CD14-positive monocyte (primary cell): ENCODE measurements at regions not wholly inside any gene's neighbourhood (a gene's known extent, or its start where the extent isn't known, plus 50 kb on each side); places are given as distances from the start of the nearest gene placed in this dataset.

Experiments
- DNase-seq, 3 donors: peaks; one replicate each; pipeline ENCODE4 v3.0.0-alpha.2; 2011 to 2022
- H2AFZ ChIP-seq: 2 replicates; pipeline ENCODE4 v1.6.0; 2012; ENCODE audit warnings: mild to moderate bottlenecking, low read depth, low read length, inconsistent platforms; ENCODE audit not compliant: insufficient read depth, poor library complexity, severe bottlenecking
- H3K27ac ChIP-seq, 2 donors: 1 replicate in 1 of 2; 2 replicates in 1 of 2; pipeline ENCODE4 v1.5.1; 2012 to 2013; ENCODE audit warnings: low read length in 2 of 2, control low read depth in 1 of 2, inconsistent platforms in 1 of 2, low read depth in 1 of 2, mild to moderate bottlenecking in 1 of 2
- H3K27me3 ChIP-seq, 2 donors: one replicate each; pipeline versions ENCODE4 v1.6.0 to v1.6.1; 2011 to 2013; ENCODE audit warnings: low read length in 2 of 2; ENCODE audit not compliant: control insufficient read depth in 2 of 2, insufficient read depth in 2 of 2
- H3K36me3 ChIP-seq, 2 donors: replicated peaks in 1 of 2; 1 replicate in 1 of 2; 2 replicates in 1 of 2; pipeline versions ENCODE4 v1.5.1 to v1.6.1; 2012 to 2013; ENCODE audit warnings: low read length in 2 of 2, control low read depth in 1 of 2, inconsistent platforms in 1 of 2, mild to moderate bottlenecking in 1 of 2; ENCODE audit not compliant: insufficient read depth in 2 of 2, control insufficient read depth in 1 of 2
- H3K4me1 ChIP-seq, 2 donors: 1 replicate in 1 of 2; 2 replicates in 1 of 2; pipeline versions ENCODE4 v1.5.1 to v1.6.1; 2012 to 2013; ENCODE audit warnings: low read length in 2 of 2, control low read depth in 1 of 2, inconsistent platforms in 1 of 2, mild to moderate bottlenecking in 1 of 2, moderate library complexity in 1 of 2; ENCODE audit not compliant: insufficient read depth in 2 of 2, control insufficient read depth in 1 of 2
- H3K4me2 ChIP-seq: replicated peaks from 2 replicates; pipeline ENCODE3; 2012; ENCODE audit warnings: low read length, moderate library complexity, mild to moderate bottlenecking; ENCODE audit not compliant: poor library complexity, severe bottlenecking; ENCODE audit errors: extremely low read depth
- H3K4me3 ChIP-seq, 3 experiments: fragments of 200-600 bp in 1 of 3; sonication (generic) in 1 of 3; replicated peaks in 1 of 3; 1 replicate in 2 of 3; 2 replicates in 1 of 3; pipeline ENCODE4 v1.5.1; 2011 to 2013; ENCODE audit warnings: low read length in 3 of 3, mild to moderate bottlenecking in 3 of 3, control low read depth in 2 of 3, low read depth in 2 of 3, inconsistent platforms in 1 of 3, moderate library complexity in 1 of 3
- H3K79me2 ChIP-seq: 2 replicates; pipeline ENCODE4 v1.6.0; 2012; ENCODE audit warnings: mild to moderate bottlenecking, control low read depth, inconsistent platforms, low read length, moderate library complexity; ENCODE audit not compliant: insufficient read depth
- H3K9ac ChIP-seq: 2 replicates; pipeline ENCODE4 v1.6.0; 2017; ENCODE audit warnings: low read length, mild to moderate bottlenecking; ENCODE audit not compliant: insufficient read depth, poor library complexity, severe bottlenecking
- H3K9me3 ChIP-seq, 2 donors: replicated peaks in 1 of 2; 1 replicate in 1 of 2; 2 replicates in 1 of 2; pipeline versions ENCODE4 v1.5.1 to v1.6.1; 2012 to 2013; ENCODE audit warnings: low read length in 2 of 2, control low read depth in 1 of 2; ENCODE audit not compliant: control insufficient read depth in 1 of 2, insufficient read depth in 1 of 2
- H4K20me1 ChIP-seq: 2 replicates; pipeline ENCODE4 v1.6.0; 2012; ENCODE audit warnings: mild to moderate bottlenecking, low read length, control low read depth, moderate library complexity; ENCODE audit not compliant: insufficient read depth
- H3K27ac Mint-ChIP-seq, 7 donors: one replicate each; pipeline ENCODE4 v1.8.0; 2020; ENCODE audit warnings: mild to moderate bottlenecking in 7 of 7, mixed read lengths in 7 of 7, moderate library complexity in 6 of 7, inconsistent platforms in 2 of 7
- H3K27me3 Mint-ChIP-seq, 3 donors: one replicate each; pipeline ENCODE4 v1.8.0; 2021 to 2022; ENCODE audit warnings: low read depth in 3 of 3, mild to moderate bottlenecking in 3 of 3, mixed read lengths in 3 of 3, moderate library complexity in 3 of 3, inconsistent platforms in 1 of 3
- H3K36me3 Mint-ChIP-seq, 2 donors: one replicate each; pipeline ENCODE4 v1.8.0; 2020; ENCODE audit warnings: mixed read lengths in 2 of 2, inconsistent platforms in 1 of 2, mild to moderate bottlenecking in 1 of 2
- H3K4me1 Mint-ChIP-seq: one replicate; pipeline ENCODE4 v1.8.0; 2020; ENCODE audit warnings: mild to moderate bottlenecking, mixed read lengths
- H3K4me3 Mint-ChIP-seq, 2 donors: one replicate each; pipeline ENCODE4 v1.8.0; 2020; ENCODE audit warnings: mild to moderate bottlenecking in 2 of 2, mixed read lengths in 2 of 2, moderate library complexity in 1 of 2
- H3K9me3 Mint-ChIP-seq, 7 donors: one replicate each; pipeline ENCODE4 v1.8.0; 2020 to 2022; ENCODE audit warnings: mixed read lengths in 7 of 7, mild to moderate bottlenecking in 6 of 7, moderate library complexity in 6 of 7, inconsistent platforms in 2 of 7
- CTCF ChIP-seq: fragments of 200-600 bp; IDR thresholded peaks from one replicate; pipeline ENCODE4 v1.8.0; 2022; ENCODE audit warnings: antibody characterized with exemption, mild to moderate bottlenecking
- WGBS: methylation state at CpG from one replicate; pipeline ENCODE4 v1.1.5; 2013; ENCODE audit warnings: missing lambda C conversion rate; ENCODE audit not compliant: insufficient coverage; 5-methylcytosine and 5-hydroxymethylcytosine counted together
- intact Hi-C, 2 donors: fragments of 100-400 bp; cut with micrococcal nuclease; formaldehyde crosslinking; loops; one replicate each; pipeline versions ENCODE4 v1.15.0 to v1.15.1; 2023

GRCh38 chr9:96140296-96141127, 161.5 kb downstream of the HSD17B3 start:
- no peak overlapping the region for H3K4me2 ChIP-seq

More at GRCh38 chr9:96140296-96141127, 161.5 kb downstream of the HSD17B3 start:
- Histone ChIP-seq H3K9me3 (peaks cover 0 to 3% of the 10 kb centered on the region in 2 donors), H3K27me3 (no peaks in the 10 kb centered on the region), H3K36me3 (no peaks in the 10 kb centered on the region), H3K79me2 (no peaks in the 10 kb centered on the region), H4K20me1 (no peaks in the 10 kb centered on the region), H3K27ac (peak overlapping the region; percentile 71 to 73), H3K9ac (no peak overlapping the region), H3K4me1 (peaks cover 62 to 83% of the 10 kb centered on the region in 2 donors), H2AFZ (peak overlapping the region; percentile 18), H3K4me3 (no peak overlapping the region)
- Mint-ChIP-seq H3K36me3 (no peaks in the 10 kb centered on the region), H3K27ac (peak overlapping the region in 6 of 7 donors; percentile 70 to 95 (median 90)), H3K9me3 (peaks cover 2 to 8% (median 4%) of the 10 kb centered on the region in 7 donors), H3K4me3 (no peak overlapping the region), H3K4me1 (peaks cover 68% of the 10 kb centered on the region), H3K27me3 (no peaks in the 10 kb centered on the region)
- WGBS: 90% methylated on average over 16 of the region's 32 CpGs
- DNase-seq: no peak
- no peak for TF ChIP-seq CTCF
- intact Hi-C loops: loop anchor here in 1 of 2 donors (5.0 to 10.0 kb wide), 2 partner anchors 263 to 1486 kb away; partner anchors contain the start of gene ERCC6L2
